Mucosa of rectum (tissue), 2 donors: ENCODE measurements at regions not wholly inside any gene's neighbourhood (a gene's known extent, or its start where the extent isn't known, plus 50 kb on each side); places are given as distances from the start of the nearest gene placed in this dataset.
"Not testable (repeated sequence)": the region's sequence is repeated elsewhere in the genome, so short reads cannot be mapped to it uniquely, and the experiment has no call there.

Source experiments
- H3K27ac ChIP-seq, 2 donors: one replicate each; pipeline ENCODE4 v1.7.0; 2013; ENCODE audit warnings: inconsistent platforms in 2 of 2, low read depth in 2 of 2, low read length in 2 of 2
- H3K27me3 ChIP-seq, 2 donors: one replicate each; pipeline ENCODE4 v1.7.0; 2013; ENCODE audit warnings: low read length in 2 of 2; ENCODE audit not compliant: control insufficient read depth in 2 of 2, insufficient read depth in 2 of 2
- H3K36me3 ChIP-seq, 2 donors: one replicate each; pipeline ENCODE4 v1.7.0; 2013; ENCODE audit warnings: low read length in 2 of 2; ENCODE audit not compliant: control insufficient read depth in 2 of 2, insufficient read depth in 2 of 2
- H3K4me1 ChIP-seq, 2 donors: one replicate each; pipeline ENCODE4 v1.7.0; 2013; ENCODE audit warnings: low read length in 2 of 2, mild to moderate bottlenecking in 1 of 2; ENCODE audit not compliant: control insufficient read depth in 2 of 2, insufficient read depth in 2 of 2
- H3K4me3 ChIP-seq, 2 donors: one replicate each; pipeline ENCODE4 v1.7.0; 2013; ENCODE audit warnings: low read length in 2 of 2
- H3K9ac ChIP-seq, 2 donors: one replicate each; pipeline ENCODE4 v1.7.0; 2013; ENCODE audit warnings: low read length in 2 of 2, low read depth in 1 of 2, mild to moderate bottlenecking in 1 of 2
- H3K9me3 ChIP-seq, 2 donors: one replicate each; pipeline ENCODE4 v1.7.0; 2013; ENCODE audit warnings: low read length in 2 of 2; ENCODE audit not compliant: control insufficient read depth in 2 of 2
- donor health status: healthy.
- donor health status: Normal muscosa, but diverticular disease.

DNA sequence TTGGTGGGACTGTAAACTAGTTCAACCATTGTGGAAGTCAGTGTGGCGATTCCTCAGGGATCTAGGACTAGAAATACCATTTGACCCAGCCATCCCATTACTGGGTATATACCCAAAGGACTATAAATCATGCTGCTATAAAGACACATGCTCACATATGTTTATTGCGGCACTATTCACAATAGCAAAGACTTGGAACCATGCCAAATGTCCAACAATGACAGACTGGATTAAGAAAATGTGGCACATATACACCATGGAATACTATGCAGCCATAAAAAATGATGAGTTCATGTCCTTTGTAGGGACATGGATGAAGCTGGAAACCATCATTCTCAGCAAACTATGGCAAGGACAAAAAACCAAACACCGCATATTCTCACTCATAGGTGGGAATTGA lies 370.4 kb downstream of the DLEU7 start:
- H3K9me3 ChIP-seq, H3K36me3 ChIP-seq, H3K9ac ChIP-seq, H3K27ac ChIP-seq, H3K4me3 ChIP-seq, H3K27me3 ChIP-seq, H3K4me1 ChIP-seq: not testable (repeated sequence)

DNA sequence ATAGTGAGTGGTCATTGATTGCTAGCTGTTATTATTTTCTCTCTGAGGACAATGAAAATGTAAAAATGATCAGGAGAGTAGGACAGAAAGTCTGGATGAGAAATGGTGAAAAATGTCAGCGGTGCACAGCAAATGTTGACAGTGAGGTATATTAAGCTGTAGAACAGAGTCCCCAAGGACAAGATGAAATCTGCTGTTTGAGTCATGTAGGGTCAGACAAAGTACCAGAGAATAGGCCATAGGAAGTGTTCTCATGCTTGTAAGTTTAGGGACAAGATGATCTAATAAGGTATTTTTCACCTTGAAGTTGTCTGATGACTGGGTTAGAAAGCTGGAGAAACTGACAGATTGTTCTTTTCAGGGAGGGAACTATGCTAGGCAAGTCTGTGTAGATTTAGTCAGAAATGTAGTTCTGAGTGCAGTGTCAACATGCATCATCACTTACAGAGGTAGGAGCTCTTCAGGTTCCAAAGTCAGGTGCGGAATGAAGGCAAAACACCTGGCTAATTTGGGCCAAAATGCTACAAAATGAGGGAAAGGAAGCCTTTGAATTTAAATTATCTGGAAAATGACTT lies 369.3 kb downstream of the DLEU7 start:
- Histone ChIP-seq H3K27me3 (no peaks in the 10 kb centered on the region), H3K9ac (no peak overlapping the region), H3K36me3 (no peaks in the 10 kb centered on the region), H3K27ac (no peak overlapping the region), H3K9me3 (no peaks in the 10 kb centered on the region), H3K4me3 (no peak overlapping the region), H3K4me1 (no peaks in the 10 kb centered on the region)

DNA sequence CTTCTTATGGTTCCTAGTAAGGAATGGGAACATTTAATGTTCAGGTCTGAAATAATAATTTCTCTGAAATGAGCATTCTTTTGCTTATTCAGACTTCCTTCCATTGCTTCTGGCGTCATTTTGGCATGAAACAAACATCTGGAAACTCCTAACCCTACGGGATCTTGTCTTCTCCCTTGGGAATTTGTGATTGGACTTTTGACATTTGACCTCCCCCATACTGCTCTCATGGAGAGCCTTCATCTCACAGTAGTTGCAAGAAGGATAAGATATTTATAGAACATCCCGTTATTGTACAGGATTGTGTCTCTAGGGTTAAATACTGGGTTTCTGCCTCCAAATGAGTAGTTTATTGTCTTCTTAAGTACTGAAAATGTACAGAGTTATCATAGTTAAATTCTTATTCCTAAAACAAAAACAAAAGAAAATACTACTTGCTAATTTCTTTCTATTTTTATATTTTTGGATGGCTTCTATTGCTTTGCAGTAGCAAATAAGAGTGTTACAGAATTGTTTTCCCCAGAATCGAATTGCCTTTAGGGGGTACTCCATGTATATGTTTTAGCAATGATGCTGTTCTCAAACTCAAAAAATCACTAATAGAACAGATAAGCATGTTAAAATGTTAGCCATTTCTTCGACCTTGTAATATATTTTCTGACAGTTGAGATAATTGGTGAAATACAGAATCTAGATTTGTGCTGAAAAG lies 366.8 kb downstream of the DLEU7 start:
- Histone ChIP-seq H3K9me3 (no peaks in the 10 kb centered on the region), H3K4me3 (no peak overlapping the region), H3K9ac (no peak overlapping the region), H3K27me3 (no peaks in the 10 kb centered on the region), H3K27ac (no peak overlapping the region), H3K36me3 (no peaks in the 10 kb centered on the region), H3K4me1 (no peaks in the 10 kb centered on the region)

DNA sequence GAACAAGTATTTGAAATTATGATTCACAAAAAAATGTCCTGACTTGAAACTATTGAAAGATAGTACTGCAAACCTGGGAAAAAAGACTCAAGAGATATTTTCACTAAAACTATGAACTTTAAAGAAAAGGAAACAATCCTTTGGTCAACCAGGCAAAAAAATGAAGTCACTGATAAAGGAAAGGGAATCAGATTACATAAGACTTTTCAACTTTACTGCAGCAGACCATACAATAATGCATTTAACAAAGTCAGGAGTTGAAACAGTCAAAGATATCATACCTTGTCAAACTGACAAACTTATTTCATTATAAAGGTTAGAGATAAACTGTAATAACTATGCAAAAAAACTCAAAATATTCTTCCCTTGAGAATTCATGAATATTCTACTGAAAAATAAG lies 361.6 kb downstream of the DLEU7 start:
- Histone ChIP-seq H3K27ac (no peak overlapping the region), H3K9me3 (no peaks in the 10 kb centered on the region), H3K36me3 (no peaks in the 10 kb centered on the region), H3K4me3 (no peak overlapping the region), H3K4me1 (no peaks in the 10 kb centered on the region), H3K9ac (no peak overlapping the region), H3K27me3 (no peaks in the 10 kb centered on the region)

DNA sequence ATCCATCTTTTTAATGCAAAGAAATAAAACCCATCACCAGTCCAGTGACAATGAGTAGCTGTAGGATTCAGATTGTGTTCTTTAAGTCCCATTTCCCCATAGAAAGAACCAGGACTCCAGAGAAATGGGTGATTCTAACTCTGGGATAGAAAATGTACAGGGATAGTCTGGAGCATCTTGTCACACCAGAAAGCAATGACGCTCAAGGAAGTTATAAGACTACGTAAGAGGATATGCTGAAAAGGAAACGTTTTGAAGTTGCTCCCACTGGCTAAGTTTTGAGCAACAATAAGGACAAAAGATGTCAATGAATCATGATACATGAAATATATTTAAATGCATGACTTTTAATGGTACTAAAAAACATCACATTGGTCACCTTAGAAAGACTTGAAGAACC lies 360.1 kb downstream of the DLEU7 start:
- Histone ChIP-seq H3K9me3 (no peaks in the 10 kb centered on the region), H3K27me3 (no peaks in the 10 kb centered on the region)

DNA sequence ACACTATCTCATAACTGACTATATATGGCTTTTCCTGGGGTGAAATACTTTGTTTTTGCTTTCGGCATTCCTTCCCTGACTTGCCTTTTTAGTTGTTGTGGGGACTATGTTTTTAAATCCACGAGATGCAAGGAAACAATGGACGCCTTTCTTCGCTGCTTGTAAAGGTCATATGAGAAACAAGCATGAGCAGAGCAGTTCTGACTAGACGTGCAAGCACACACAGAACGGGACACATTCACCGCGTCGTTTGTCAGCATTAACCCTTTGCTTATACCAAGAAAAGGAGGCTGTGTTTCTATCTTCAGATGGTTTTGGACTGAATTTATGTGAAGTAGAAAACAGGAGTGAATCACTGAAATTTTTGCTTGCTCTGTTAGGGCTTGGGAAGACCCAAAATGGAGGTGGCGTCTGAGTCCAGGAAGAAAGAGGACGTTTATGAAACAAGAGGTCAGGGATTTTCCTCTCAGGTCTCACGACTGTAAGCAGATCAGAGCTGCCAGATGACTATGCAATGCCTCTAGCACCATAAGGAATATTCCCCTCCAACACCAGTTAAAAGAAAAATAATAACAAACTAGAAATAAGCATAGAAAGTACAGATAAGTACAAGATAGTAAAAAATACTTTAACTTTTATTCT lies 358.9 kb downstream of the DLEU7 start:
- no peaks in the 10 kb centered on the region for H3K27me3 ChIP-seq
- no peaks in the 10 kb centered on the region for H3K9me3 ChIP-seq
- H3K4me3 ChIP-seq, result no peak overlapping the region
- H3K4me1 ChIP-seq, result no peaks in the 10 kb centered on the region
- no peak overlapping the region for H3K27ac ChIP-seq
- no peaks in the 10 kb centered on the region for H3K36me3 ChIP-seq
- H3K9ac ChIP-seq, result no peak overlapping the region

More for the DNA sequence above, 360.1 kb downstream of the DLEU7 start:
- Histone ChIP-seq H3K9ac (no peak overlapping the region), H3K36me3 (no peaks in the 10 kb centered on the region), H3K27ac (no peak overlapping the region), H3K4me3 (no peak overlapping the region), H3K4me1 (no peaks in the 10 kb centered on the region)

DNA sequence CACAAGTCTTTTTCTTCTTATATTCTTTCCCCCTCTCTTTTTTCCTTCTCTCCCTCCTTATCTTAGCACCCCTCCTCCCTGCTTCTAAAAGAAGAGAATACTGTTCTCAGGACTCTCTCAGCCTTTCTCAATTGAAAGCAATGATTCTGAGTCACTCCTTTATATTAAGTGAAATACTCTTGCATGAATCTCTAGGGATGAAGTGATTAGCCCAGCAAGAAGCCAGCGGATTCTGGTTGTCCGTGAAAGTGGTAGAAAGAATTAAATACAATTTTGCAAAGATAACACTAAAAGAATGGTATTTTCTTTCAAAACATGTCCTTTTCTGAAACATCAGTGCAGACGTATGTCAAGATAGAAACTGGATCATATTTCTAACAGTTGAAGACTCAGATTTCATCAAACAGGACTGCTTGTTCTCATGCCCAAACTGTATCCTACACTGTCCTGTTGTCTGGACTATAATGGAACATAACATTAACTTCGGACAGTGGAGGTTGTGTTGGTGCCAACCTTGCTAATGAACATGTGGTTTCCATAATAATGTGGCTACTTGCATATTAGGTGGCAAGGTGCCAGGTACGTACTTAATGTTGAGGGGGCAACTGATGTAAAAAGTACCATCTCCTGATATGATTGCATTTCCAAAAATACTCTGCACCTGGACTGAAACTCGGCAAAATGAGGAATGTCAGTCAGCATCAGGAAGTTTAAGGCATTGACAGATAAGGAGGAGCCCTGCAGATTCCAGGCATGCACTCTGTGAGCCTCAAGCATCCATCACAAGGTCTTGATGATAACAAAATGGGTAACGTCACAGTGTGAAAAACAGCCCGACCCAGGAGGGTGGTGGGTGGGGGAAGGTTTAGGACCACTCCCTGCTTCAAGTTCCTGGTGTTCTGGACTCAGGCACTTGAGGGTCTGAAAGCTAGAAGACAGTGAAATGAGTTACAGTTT lies 357.2 kb downstream of the DLEU7 start:
- no peaks in the 10 kb centered on the region for H3K4me1 ChIP-seq
- H3K4me3 ChIP-seq, result no peak overlapping the region
- H3K27me3 ChIP-seq, result no peaks in the 10 kb centered on the region
- H3K9me3 ChIP-seq, result no peaks in the 10 kb centered on the region
- H3K36me3 ChIP-seq, result no peaks in the 10 kb centered on the region
- H3K27ac ChIP-seq, result no peak overlapping the region
- H3K9ac ChIP-seq, result no peak overlapping the region

DNA sequence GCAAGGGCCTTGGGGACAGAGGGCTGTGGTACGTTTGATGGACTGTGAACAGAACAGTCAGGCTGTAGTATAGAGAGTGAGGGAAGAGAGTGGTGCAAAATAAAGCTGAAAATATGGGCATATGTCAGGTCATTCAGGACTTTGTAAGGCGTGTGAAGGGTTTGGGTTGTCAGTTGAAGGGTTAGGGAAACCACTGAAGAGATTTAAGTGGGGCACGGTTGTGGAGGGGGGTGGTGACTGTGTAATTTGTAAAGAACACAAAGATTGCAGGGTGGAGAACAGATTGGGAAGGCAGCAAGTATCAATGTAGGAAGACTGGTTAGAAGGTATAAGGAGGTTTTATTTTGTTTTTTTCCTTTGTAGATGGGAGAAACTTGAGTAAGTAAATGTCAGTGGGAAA lies 349.8 kb downstream of the DLEU7 start:
- no peak overlapping the region for H3K27ac ChIP-seq
- H3K9me3 ChIP-seq, result no peaks in the 10 kb centered on the region
- no peaks in the 10 kb centered on the region for H3K36me3 ChIP-seq
- H3K9ac ChIP-seq, result no peak overlapping the region
- no peaks in the 10 kb centered on the region for H3K27me3 ChIP-seq
- no peak overlapping the region for H3K4me3 ChIP-seq
- no peaks in the 10 kb centered on the region for H3K4me1 ChIP-seq

DNA sequence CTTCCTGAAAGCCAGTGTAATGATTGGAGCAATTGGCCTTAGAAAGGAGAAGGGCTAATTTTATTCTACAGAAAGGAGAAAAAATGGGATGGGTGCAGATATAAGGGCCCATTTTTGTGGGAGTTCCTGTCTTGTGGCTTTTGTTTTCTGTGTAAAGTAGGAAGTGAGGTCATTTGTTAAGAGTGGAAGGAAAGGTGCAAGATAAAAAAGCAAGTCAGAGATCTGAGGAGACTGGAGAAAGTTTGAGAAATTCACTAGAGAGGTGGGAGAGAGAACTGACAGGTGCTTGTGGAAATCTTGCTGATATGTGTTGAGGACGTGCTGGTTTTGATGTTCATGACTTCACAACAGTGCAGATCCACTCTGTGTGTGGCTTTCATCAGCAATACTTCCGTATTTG lies 349.4 kb downstream of the DLEU7 start:
- H3K36me3 ChIP-seq, result no peaks in the 10 kb centered on the region
- no peaks in the 10 kb centered on the region for H3K4me1 ChIP-seq
- H3K27ac ChIP-seq, result no peak overlapping the region
- no peak overlapping the region for H3K4me3 ChIP-seq
- no peaks in the 10 kb centered on the region for H3K9me3 ChIP-seq
- no peaks in the 10 kb centered on the region for H3K27me3 ChIP-seq
- H3K9ac ChIP-seq, result no peak overlapping the region

DNA sequence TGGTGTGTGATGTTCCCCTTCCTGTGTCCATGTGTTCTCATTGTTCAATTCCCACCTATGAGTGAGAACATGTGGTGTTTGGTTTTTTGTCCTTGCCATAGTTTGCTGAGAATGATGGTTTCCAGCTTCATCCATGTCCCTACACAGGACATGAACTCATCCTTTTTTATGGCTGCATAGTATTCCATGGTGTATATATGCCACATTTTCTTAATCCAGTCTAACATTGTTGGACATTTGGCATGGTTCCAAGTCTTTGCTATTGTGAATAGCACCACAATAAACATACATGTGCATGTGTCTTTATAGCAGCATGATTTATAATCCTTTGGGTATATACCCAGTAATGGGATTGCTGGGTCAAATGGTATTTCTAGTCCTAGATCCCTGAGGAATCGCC lies 340.3 kb downstream of the DLEU7 start:
- not testable (repeated sequence) for H3K4me1 ChIP-seq, H3K9me3 ChIP-seq, H3K27me3 ChIP-seq, H3K4me3 ChIP-seq, H3K36me3 ChIP-seq, H3K27ac ChIP-seq, H3K9ac ChIP-seq
